Left renal cortex interstitium (tissue), 4 donors: ENCODE measurements at regions not wholly inside any gene's neighbourhood (a gene's known extent, or its start where the extent isn't known, plus 50 kb on each side); places are given as distances from the start of the nearest gene placed in this dataset.
A peak's percentile ranks its signal among the peaks of the same experiment; 100 is the strongest.

Source experiments
- DNase-seq, 4 donors: peaks; one replicate each; pipeline ENCODE4 v3.0.0-alpha.2; 2013; ENCODE audit warnings: low read depth in 4 of 4, low spot score in 2 of 4, missing footprints in 1 of 4

GRCh38 chr10:30256084-30256483 is 93.0 kb downstream of the MTPAP start:
- DNase-seq: no peak

- no peak for DNase-seq
These were observed 94.2 kb downstream of the MTPAP start for GRCh38 chr10:30254926-30255325.

DNA sequence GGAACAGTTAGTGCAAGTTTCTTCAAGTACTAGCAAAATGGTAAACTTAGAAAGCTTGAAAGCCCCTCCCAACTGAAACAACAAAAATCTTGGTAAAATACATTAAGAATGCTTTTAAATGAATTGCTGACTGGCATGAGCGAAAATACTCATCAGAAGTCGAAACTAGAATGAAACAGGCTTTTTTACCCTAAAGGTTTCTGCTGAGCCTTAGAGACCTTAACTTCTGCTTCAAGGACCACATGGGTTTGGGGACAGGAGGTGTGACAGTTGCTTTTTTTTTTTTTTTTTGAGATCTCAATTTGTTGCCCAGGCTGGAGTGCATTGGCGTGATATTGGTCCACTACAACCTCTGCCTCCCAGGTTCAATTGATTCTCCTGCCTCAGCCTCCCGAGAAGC is 100.3 kb downstream of the MTPAP start:
- DNase-seq: no peak

DNA sequence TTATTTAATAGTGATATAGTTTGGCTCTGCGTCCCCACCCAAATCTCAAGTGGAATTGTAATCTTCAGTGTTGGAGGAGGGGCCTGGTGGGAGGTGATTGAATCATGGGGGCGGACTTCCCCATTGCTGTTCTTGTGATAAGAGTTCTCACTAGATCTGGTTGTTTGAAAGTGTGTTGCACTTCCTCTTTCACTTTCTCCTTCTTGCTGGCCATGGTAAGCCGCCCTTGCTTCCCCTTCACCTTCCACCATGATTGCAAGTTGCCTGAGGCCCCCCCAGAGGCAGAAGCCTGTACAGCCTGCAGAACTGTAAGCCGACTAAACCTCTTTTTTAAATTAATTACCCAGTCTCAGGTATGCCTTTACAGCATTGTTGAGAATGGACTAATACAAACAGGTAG is 101.4 kb downstream of the MTPAP start:
- no peak for DNase-seq

DNA sequence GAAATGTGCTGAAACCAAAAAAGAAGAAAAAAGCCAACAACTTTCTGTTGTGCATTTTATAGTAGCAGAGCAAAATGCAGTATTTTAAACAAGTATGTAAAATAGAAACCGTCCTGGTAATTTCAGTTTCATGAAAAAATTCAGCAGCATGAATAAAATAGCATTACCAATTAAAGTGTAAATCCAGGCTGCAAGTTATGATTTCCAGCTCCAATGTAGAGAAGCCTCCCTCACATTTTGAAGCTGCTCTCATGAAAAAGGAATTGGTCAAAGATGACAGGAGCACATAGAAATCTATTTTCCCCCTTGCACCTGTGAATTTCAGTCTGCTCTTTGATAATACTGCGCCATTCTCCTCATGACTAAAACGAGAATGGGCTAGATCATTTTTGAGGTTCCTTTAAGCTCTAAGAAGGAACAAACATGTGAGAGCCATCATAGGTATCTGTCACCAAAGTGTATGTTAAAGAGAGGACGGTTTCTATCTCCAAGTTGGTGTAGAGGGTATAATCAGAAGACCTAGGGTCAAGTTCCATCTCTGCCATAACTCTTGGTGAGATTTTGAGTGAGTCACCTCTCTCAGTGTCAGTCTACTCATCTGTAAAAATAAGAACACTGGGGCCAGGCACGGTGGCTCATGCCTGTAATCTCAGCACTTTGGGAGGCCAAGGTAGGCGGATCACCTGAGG is 107.5 kb downstream of the MTPAP start:
- no peak for DNase-seq

DNA sequence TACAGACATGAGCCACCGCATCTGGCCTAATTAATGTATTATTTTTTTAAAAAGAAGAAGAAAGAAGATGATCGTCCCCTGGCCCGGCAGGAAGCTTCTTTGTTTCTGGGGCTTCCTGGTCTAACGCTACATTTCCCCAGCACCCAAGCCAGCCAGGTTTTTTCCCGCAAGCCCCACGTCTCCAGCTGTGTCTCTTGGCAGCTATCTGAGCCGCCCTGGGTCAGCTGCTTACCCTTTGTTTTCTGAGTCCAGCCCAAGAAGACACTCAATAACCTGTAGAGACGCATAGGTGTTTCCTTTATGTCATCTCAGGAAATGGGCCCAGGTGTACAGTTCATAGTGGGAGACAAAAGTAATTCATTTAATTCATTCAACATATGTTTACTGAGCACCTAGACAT is 110.2 kb downstream of the MTPAP start:
- no peak for DNase-seq

GRCh38 chr10:30233186-30233959 is 115.7 kb downstream of the MTPAP start:
- DNase-seq: no peak

DNA sequence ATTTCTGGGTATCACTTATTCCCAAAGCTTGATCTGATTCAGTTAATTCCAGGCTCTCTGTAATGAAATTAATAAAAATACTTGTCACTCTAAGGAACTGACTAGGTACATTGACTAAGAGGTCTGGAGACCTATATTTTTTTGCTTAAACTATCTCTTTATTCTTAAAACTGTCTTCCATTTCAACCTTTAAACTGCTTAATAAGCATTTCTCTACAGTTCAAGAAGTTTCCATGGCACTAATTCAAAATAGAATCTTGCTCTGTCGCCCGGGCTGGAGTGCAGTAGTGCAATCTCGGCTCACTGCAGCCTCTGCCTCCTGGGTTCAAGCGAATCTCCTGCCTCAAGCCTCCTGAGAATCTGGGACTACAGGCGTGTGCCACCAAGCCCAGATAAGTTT is 117.4 kb downstream of the MTPAP start:
- no peak for DNase-seq

GRCh38 chr10:30231071-30231652 is 117.9 kb downstream of the MTPAP start:
- DNase-seq: no peak

GRCh38 chr10:30229536-30229935 is 119.5 kb downstream of the MTPAP start:
- DNase-seq: no peak

DNA sequence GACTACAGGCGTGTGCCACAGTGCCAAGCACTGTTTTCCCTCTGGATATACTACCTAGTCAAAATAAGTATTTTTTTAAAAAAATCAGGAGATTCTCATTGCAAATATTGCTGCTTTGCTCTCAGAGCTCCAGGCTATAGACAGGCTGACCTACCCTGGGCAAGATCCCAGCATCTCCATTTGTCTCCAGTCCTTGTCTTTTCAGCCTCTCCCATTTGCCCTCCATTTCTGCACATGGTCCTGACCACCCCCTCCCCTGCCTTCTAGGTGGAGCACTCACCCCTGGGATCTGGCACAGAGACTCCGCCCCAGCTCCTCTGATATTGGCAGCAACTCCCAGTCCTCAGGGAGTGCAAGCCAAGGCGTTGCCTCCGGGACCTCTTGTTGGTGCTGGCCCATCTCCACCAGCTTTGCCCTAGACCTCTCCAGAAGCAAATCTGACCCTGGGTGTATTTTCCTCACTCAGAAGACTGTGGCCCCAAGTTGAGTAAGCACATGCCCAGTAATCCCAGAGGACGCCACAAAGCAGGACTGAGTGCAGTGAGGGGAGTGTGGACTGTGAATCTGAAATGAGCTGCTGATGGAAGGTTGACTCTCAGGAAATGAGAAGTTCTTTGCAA is 120.6 kb downstream of the MTPAP start:
- no peak for DNase-seq

DNA sequence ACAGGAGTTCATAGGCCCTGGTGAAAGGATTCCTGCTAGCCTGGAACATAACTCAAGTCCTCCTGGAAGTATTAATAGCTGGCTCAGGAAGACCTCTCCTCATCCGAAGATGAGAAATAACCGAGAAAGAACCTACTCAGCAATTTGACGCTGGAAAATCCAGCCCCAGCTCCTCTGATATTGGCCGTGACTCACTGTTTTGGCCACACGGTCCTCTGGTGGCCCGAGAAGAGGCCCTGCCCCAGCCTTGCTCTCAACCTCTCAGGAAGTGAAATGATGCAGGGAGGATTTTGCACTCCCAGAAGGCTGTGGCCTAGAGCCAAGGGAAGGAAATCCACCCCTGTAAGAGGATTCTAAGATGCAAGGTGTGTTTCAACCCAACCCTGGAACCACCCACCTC is 121.6 kb downstream of the MTPAP start:
- no peak for DNase-seq

DNA sequence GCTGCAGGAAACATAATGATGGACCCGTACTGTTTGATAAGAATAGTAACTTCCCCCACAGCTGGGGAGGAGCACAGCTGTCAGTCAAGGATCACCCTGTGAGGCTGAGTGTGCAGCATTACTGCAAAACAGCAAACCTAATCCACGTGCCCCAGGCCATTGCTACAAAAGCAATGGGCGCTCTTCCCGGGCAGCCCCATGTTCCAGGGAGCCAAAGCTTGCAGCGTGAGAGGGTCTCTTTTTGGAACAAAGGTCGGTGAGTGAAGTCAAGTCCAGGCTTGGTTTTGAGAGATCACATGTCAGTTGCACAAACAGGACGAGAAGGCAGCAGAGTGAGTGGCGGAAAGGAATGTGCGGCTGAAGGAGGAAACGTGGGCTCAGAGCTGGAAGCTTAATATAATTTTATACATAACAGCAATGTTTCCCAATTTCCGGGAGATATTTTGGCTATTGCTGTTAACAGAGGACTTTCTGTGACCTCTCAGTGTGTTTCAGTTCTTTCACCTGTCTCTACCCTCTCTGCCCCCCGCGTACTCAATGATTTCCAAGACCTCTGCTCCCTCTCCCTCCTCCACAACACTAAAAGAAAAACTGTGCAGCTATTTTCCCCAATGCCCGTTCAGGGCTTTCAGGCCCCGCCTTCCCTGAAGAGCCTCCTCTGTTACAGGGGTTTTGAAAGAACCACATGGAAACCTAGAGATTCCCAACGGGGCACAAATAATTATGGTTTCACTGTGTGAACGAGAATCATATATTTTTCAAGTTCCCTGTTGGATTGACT is 128.9 kb downstream of the MTPAP start:
- peak in 2 of 4 donors; percentile 41 to 55 for DNase-seq

DNA sequence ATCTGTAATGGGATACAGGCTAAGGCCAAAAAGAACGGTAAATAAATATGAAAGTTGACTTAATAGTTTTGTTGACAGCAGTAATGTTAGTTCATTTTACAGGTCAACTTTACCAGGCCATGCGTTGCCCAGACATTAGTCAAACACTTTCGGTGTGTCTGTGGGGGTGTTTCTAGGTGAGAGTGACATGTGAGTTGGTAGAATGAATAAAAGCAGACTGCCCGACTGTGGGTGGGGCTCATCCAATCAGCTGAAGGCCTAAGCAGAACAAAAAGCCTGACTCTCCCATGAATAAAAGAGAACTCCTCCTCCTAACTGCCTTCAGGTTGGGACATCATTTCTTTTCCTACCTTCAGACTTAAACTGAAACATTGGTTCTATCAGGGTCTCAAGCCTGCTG is 132.3 kb downstream of the MTPAP start:
- DNase-seq: no peak

- DNase-seq: peak in 2 of 4 donors; percentile 20 to 40
These were observed 133.5 kb downstream of the MTPAP start for GRCh38 chr10:30215623-30216022.

- no peak for DNase-seq
These were observed 133.9 kb downstream of the MTPAP start for GRCh38 chr10:30215141-30215540.

GRCh38 chr10:30210296-30210695 is 138.8 kb downstream of the MTPAP start:
- no peak for DNase-seq

- no peak for DNase-seq
These were observed 140.7 kb downstream of the MTPAP start for GRCh38 chr10:30208330-30208729.

DNA sequence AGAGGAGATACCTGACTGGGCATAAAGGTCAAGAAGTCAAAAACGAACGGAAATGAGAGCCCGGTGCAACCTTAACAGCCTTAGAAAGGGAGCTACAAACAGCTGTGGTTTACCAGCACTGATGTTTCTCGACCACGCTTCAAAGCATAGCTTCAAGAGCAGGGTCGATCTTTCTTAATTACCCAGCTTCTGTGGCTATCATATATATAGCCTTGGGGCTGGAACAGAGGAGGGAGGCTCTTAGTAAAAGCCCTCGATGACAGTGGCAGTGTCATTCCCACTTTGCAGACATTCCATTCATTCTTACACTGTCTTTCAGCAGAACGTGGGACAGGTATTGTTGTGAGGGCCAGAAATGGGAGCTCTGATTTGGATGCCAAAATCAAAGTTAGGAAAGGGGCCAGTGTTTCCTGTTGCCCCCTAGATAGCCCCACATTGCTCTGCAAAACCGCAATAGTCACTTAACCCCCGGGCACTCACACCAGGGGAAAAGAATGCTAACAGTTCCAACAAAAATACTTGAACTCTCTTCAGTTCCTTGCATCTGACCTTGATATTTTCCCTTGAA is 141.5 kb downstream of the MTPAP start:
- no peak for DNase-seq

- no peak for DNase-seq
These were observed 140.6 kb upstream of the JCAD start for GRCh38 chr10:30200017-30200415.
